HG02981 (cell line): ENCODE measurements at regions not wholly inside any gene's neighbourhood (a gene's known extent, or its start where the extent isn't known, plus 50 kb on each side); places are given as distances from the start of the nearest gene placed in this dataset.
"Not testable (repeated sequence)": the region's sequence is repeated elsewhere in the genome, so short reads cannot be mapped to it uniquely, and the experiment has no call there.

ENCODE experiments used
- ATAC-seq: cut with Tn5 transposase; IDR thresholded peaks from one replicate; pipeline ENCODE4 v1.9.1; 2021; ENCODE audit warnings: mild to moderate bottlenecking, moderate library complexity; ENCODE audit not compliant: unreplicated experiment

DNA sequence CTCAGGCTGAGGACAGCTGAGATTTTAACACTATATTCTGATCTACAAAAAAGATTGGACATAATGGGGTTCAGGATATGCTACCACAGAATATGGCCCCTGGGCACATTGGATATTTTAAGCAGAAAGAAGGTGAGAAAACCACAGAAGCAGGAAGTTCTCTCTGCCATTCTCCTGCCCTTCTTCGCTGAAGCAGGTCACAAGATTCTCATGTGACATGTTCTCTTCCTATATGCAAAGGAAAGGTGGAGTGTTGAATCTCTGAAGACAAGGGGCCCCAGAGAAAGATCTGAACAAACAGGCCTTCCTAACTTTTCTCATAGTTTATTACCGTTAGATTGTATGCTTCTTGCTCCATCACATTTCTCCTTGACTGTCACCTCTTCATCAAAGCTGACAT lies 285.7 kb downstream of the S1PR1 start:
- no peak for ATAC-seq

DNA sequence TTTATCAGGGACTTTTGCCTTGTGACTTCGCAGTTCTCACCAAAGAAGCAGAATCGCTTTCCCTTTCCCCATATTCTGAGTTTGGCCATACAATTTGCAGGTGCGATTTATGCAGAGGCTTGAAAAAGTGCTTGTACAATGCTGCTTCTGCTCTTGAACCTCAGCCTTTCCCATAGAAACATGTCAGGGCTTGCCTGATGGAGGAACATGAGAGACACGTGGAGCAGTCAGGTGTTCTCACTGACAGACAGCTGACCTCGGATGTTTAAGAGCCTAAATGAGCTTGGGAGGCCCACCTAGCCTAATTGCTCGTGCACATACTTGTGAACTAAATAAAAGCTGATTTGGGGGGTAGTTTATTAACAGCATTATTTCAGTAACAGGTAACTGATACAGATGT lies 290.0 kb downstream of the S1PR1 start:
- ATAC-seq, result no peak

DNA sequence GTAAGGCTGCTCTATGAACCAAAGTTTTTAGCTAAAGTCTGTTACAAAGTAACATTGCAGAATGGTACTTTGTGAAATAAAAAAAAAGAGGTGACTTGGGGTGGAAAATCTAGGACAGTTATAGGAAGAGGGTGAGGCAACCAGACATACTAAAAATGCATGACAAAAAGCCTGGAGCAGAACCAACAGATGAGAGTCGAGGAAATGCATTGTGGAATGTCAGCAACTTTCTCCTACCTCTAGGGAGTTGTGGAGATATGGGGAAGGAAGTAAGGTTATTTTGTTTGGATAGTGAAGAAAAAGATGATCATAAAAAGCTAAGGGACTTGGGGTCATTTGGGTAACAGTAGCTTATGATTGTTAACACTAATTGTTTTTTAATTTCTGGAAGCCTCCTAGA lies 295.6 kb downstream of the S1PR1 start:
- ATAC-seq, result no peak

DNA sequence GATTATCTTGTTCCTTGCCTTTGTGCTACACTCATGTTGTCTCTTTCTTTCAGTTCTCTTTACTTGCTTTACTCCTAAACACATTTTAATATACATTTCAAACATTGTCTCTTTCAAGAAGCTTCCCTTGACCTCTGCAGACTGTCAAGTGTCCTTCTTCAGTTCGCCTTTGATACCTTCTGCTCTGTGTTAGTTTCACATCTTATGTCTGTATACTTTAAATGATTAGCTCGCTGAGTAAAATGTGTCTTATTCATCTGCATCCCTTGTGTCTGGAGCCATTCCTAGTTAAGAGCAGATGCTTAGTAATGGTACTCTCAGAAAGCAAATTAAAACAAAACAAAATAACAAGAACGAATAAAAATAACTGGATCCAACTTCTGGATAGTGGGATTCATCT lies 303.3 kb downstream of the S1PR1 start:
- no peak for ATAC-seq

DNA sequence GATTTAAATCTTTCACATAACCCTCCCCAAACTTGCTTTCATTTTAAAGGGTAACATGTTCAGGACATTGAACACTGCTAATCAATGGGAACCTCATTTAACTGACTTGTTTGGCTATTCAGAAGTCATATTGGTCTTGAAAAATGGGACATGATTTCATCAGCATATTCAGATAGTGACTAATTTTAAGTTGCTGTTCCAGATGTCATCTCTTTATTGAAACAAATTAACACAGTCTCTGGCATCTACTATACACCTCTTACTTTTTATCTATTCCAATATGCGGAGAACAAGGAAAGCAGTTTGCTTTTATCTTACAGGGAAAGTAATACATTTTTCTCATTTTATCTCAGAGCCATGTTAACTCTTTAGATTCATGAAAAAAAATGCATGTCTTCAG lies 310.1 kb downstream of the S1PR1 start:
- no peak for ATAC-seq

DNA sequence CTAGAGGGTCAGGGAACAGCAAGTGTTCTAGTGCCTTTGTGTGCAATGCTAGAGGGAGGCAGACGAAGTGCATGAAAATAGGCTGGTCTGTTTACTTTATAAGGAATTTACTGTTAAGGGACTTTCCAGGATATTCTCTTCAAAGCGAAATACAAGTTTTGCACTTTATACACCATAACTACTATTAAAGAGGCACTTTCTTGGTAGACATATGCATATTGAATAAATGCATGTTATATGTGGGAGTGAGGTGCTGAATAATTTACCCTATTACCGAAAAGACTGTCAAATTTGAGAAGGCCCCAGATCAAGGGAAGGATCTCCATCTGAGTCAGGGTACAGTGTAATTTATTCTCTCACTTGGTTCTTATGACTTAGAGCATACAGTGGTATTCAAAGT lies 310.5 kb downstream of the S1PR1 start:
- no peak for ATAC-seq

DNA sequence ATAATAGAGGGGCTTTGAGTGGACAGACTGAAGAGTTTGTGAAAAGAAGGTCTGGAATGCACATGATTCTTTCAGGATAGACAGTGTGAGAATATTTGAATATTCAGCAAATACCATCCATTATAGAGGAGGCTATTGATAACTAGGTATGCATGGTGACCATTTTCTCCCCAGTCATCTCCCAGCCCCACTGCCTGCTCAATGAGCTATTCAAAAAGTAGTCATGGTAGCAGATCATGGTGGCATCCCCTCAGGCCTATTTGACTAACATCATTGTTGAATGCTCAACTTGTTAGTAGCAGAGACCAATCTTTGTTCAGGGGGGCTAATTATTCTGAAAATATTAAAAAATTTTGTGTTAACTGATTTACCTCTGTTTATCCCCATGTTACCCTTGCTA lies 311.6 kb downstream of the S1PR1 start:
- no peak for ATAC-seq

DNA sequence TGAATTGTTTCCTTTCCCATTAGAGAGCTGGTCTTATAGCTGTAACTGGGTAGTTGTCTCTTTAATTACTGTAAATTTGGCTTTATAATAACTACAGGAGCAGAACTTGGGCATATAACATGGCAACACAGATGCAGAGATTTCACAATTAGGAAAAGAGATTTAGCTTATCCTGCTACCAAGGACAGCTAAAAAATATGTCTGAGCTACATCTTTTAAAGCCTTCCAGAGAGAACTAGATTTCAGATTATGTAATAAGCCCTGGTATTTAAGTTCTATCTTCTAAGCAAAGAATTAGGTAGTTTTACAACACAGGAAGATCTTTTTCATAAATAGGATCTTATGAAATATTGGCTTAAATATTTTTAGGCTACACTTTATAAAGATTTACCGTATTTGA lies 313.8 kb downstream of the S1PR1 start:
- no peak for ATAC-seq

DNA sequence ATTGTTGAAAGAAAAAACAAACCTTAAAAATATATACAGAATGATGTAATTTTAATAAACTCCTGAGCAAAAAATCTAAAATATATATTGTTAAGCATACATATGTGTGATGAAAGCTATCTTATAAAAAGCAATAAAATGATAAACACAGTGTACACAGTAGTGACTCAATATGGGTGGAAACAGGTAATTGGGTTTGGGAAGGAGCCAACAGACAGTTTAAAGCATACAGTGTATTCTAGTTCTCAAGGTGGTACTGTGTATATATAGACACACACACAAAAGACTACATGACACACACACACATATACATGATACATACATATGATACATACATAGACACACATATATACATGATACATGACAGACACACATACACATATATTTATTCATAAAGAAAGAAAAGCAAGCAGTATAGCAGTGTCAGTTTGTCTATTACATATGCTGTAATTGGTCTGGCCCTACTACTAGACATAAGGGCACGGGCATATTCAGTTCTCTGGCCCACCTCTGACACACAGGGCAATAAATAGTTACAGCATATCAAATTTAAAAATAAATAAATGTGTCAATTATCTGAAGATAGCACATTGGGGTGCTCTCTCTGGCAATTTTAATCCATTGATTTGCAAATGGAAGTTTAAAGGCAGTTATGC lies 330.2 kb downstream of the S1PR1 start:
- ATAC-seq, result no peak

DNA sequence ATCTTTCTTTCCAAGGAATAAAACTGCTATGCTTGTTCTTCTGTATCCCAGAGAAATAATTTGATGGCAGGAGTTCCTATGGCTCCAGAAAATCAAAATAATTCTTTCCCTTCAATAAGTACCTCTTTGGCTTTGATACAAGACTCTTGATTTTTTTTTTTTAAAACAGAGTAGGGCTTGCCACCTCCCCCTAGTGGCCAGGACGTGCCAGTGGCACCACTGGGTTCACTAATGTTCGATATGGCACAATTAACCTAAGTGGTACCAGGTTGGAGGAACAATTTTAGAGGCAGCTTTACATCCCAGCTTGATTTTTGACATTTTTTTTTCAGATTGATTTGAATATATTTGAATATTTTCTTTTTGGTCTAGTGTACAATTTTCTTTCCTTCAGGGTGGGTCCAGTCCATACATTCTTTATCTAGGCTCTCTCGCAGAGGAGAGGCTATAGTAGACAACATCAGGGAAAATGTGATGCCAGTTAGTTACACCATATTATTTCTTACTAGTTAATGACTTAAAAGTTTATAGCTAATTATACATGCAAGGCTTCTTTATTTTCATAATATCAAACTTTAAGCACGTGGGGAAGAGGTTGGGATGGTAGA lies 330.9 kb downstream of the S1PR1 start:
- peak; percentile 97 for ATAC-seq

DNA sequence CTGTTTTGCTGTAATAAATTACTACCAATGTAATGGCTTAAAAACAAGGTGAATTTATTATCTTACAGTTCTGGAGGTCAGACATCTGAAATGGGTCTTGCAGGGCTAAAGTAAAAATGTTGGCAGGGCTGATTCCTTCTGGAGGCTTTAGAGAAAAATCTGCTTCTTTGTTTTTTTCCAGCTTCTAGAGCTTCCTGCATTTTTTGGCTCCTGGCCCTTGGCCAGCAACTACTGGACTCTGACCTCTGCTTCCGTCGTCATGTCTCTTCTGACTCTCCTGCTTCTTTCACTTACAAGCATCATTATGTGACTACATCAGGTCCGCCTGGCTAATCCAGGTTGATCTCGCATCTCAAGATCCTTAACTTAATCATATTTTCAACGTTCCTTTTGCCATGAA lies 350.9 kb downstream of the S1PR1 start:
- ATAC-seq, result no peak

DNA sequence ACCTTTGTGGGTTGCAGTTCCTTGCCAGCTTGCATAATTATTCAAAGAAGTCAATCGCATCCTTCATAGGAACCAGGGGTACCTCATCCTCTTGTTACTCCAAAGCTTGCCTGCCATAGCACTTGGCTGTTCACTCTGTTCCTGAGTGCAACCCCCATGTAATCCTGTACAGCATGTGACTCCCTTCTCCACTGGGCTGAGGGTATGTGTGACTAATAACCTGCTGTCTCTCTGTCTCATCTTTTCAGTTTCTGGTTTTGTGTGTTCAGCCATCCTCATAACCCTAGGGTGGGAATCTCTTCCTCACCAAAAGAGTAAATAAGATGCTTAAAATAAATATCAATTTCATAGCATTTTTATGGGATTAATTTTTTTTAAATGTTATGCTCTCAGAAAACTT lies 351.9 kb downstream of the S1PR1 start:
- no peak for ATAC-seq

DNA sequence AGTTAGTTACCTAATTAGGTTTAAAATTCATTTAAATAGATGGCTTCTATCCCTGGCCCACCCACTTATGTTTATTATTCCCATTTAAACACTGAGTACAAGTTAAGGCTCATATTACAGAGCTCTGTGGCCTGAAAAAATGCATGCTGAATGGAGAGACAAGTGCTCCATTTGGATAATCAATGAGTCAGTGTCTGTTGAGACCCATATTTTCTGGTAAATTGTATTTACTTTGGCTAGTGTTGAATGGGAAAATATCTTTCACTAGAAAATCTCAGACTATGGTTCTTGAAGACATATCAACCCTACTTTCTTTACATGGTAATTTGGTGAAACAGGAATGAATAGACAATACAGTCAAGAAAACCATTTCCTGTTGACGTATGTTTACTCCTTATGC lies 356.0 kb downstream of the S1PR1 start:
- no peak for ATAC-seq

DNA sequence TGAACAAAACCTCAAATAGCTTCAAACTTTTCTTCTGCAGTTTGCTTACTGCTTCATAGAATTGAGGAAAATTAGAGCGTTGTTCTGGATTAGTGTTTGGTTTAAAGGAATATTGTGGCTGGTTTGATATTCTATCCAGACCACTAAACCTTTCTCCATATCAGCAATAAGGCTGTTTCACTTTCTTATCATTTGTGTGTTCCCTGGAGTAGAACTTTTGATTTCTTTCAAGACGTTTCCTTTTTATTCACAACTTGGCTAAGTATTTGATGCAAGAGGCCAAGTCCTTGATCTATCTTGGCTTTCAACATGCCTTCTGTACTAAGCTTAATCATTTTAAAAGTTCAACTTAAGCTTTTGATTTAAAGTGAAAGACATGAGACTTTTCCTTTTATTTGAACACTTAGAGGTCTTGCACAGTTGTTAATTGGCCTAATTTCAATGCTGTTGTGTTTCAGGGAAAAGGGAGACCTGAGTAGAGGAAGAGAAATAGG lies 359.1 kb downstream of the S1PR1 start:
- ATAC-seq, result no peak

DNA sequence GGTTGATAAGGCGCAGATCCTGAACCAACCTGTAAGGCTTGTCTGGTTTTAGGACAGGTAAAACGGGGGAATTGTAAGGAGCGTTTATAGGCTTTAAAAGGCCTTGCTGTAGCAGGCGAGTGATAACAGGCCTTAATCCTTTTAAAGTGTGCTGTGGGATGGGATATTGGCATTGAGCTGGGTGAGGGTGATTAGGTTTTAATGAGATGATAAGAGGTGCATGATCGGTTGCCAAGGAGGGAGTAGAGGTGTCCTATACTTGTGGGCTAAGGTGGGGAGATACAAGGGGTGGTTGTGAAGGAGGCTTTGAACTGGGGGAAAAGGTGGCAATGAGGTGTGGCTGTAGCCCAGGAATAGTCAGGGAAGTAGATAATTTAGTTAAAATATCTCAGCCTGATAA lies 363.8 kb downstream of the S1PR1 start:
- not testable (repeated sequence) for ATAC-seq

DNA sequence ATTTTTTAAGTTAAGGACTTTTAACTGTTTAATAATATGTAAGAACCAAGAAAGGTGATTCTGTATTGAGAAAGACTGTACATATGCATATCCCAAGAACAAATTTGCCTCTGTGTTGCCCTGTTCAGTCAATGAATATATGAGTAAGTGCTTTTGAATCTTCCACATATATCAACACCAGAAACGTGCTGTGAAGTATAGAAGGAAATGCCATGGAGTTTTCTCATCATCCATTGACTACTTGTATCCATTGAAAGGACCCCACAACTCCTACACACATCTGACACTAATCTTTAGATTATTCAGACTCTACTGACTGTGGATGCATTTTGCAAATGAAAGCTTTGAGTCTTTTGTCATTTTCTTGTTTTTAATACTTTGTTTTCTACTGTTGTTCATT lies 366.9 kb downstream of the S1PR1 start:
- no peak for ATAC-seq

DNA sequence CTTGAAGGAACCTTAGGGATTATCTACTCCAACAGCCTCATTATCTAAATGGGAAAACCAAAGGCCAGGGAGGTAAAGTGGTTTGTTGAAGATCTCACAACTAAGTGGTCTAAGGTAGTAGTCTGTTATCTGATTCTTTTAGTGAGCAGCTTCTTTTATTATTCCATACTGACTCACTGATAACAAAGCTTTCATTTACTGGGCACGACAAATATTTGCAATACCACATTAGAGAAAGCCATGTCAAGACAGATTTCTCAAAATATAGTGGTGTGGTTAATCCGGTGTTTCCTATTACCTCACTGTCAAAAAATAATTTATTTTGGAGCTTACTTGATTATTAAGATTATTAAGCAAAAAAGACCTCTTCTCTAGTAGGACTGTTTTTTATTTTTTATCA lies 369.1 kb downstream of the S1PR1 start:
- no peak for ATAC-seq

DNA sequence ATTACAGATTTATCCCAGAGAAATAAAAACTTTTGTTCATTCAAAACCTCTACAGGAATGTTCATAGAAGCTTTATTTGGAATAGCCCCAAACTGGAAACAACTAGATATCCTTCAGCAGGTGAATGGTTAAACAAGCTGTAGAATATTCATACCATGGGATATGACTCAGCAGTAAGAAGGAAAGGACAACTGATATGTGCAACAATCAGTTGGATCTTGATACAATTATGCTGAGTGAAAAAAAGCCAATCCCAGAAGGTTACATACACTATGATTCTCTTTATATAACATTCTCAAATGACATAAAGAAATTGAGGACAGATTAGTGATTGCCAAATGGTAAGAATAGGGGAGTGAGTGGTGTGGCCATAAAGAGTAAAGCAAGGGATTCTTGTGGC lies 376.7 kb downstream of the S1PR1 start:
- ATAC-seq, result no peak

DNA sequence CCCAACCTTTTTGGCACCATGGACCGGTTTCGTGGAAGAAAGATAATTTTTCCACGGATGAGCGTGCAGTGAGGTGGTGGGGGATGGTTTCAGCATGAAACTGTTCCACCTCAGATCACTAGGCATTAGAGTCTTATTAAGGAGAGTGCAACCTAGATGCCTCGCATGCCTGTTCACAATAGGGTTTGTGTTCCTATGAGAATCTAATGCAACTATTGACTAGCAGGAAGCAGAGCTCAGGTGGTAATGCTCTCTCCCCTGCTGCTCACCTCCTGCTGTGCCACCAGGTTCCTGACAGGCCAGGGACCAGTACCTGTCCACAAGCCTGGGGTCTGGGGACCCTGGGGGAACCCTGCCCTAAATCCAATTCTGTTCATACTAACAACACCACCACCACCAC lies 377.8 kb downstream of the OLFM3 start:
- ATAC-seq, result no peak

DNA sequence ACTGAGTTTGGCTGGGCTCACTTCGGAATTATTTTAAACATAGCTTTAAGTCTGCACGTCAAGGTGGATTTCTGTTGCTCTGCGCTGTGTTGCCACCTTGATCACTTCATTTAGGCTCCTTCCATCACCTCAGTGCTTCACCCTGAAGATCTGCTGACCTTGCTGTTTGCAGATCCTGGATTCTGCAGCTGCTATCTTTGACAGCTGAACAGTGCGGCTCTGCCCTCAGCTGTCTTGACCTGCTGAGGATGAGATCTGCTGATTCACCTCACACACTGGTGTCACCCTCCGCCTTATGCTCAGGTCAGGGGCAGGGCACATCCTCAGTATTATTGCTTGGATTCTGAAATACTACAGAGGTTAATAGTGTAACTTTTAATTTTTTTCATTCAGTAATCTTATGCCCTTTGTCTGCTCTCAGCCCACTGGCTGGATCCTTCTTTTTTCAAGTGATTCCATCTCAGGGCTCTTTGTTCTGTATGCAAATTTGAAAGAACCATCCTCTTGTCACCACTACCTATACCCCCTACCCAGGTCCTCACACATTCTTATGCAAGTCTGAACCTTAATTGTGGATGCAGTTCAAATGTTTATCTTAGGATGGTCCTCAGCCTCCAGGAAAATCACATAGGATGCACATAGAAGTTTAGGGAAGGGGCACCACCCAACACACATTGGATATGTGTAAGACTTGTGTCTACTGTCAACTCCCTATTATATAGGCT lies 364.0 kb downstream of the OLFM3 start:
- ATAC-seq, result no peak

DNA sequence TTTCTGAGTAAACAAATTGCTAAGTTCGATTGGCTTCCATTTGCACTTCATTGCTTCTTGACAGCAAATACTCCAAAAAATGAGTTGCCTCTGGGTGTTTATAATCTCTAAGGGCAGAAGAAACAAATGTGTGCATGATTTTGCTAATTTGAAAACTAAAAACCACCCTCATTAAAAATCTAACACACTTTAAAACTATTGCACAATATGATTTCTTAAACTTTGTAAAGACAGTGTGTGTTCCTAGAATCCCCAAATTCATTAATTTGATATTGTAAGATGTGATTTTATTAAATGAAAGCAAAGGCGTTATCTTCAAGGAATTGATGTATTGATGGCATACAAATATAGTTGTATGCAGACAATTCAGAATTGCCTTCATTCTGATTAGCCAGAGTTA lies 350.9 kb downstream of the OLFM3 start:
- no peak for ATAC-seq

DNA sequence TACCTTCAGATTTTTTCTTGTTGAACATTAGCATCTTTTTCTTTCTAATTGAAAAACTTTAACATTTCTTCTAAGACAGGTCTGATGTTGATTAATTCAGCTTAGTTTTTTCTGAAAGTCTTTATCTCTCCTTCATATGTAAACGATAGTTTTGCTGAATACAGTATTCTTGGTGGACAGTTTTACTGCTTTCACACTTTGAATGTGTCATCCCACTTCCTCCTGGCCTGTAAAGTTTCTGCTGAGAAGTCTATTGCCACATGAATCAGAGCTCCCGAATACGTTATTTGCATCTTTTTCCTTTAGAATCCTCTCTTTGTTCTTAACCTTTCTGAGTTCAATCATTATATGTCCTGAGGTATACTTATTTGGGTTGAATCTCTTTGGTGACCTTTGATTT lies 344.2 kb downstream of the OLFM3 start:
- ATAC-seq, result no peak
